ENCODE measurements at regions not wholly inside any gene's neighbourhood (a gene's known extent, or its start where the extent isn't known, plus 50 kb on each side); places are given as distances from the start of the nearest gene placed in this dataset.

GRCh38 chr5:98492258-98492657 is 281.2 kb upstream of the RGMB start:
- no peak overlapping the region for H2AFZ ChIP-seq (ENCODE audit: low read depth, low read length)
- no peak for TF ChIP-seq SMC3 (conservative IDR thresholded peaks at IDR 0.05; ENCODE audit: poor library complexity)
- TF ChIP-seq REST (IDR thresholded peaks at IDR 0.05; ENCODE audit: borderline replicate concordance), result no peak
- no peak for TF ChIP-seq MXI1 (conservative IDR thresholded peaks at IDR 0.05; ENCODE audit: poor library complexity, severe bottlenecking)
- no peak for TF ChIP-seq CTCF (IDR thresholded peaks at IDR 0.05; ENCODE audit: poor library complexity, severe bottlenecking)
- no peak for TF ChIP-seq EP300 (conservative IDR thresholded peaks at IDR 0.05; ENCODE audit: poor library complexity, severe bottlenecking)
- no peak for TF ChIP-seq POLR2AphosphoS5 (IDR thresholded peaks at IDR 0.05)
- no peak for TF ChIP-seq EZH2 (IDR thresholded peaks at IDR 0.05; ENCODE audit: borderline replicate concordance, insufficient read depth, low read length, poor library complexity, severe bottlenecking)
- TF ChIP-seq RAD21 (conservative IDR thresholded peaks at IDR 0.05), result no peak
- no peak for TF ChIP-seq TAF1 (IDR thresholded peaks at IDR 0.05; ENCODE audit: low read depth)
- H3F3A ChIP-seq (ENCODE audit: insufficient read depth, low read length, poor library complexity, severe bottlenecking), result no peaks in the 10 kb centered on the region

GRCh38 chr5:98497418-98497817 is 276.0 kb upstream of the RGMB start:
- Histone ChIP-seq H3K4me3 (ENCODE audit: low read length) (no peak overlapping the region), H3K36me3 (ENCODE audit: insufficient read depth, low read length) (no peaks in the 10 kb centered on the region), H3K27ac (ENCODE audit: low read length) (no peak overlapping the region), H4K20me1 (ENCODE audit: insufficient read depth) (no peaks in the 10 kb centered on the region), H3F3A (ENCODE audit: insufficient read depth, low read length, poor library complexity, severe bottlenecking) (peaks cover 3% of the 10 kb centered on the region), H3K4me2 (ENCODE audit: low read length) (no peak overlapping the region), H3K9me3 (ENCODE audit: low read length) (peaks cover under 1% of the 10 kb centered on the region), H3K27me3 (ENCODE audit: insufficient read depth, low read depth, low read length) (no peaks in the 10 kb centered on the region), H2AFZ (ENCODE audit: low read depth, low read length) (no peak overlapping the region), H3K79me2 (replicated peaks; ENCODE audit: insufficient read depth, low read length) (no peaks in the 10 kb centered on the region), H3K9ac (ENCODE audit: low read length) (no peak overlapping the region), H3K9me2 (ENCODE audit: insufficient read depth, low read length) (no peaks in the 10 kb centered on the region)
- TF ChIP-seq MXI1 (conservative IDR thresholded peaks at IDR 0.05; ENCODE audit: poor library complexity, severe bottlenecking) (no peak), RAD21 (conservative IDR thresholded peaks at IDR 0.05) (no peak), TAF1 (IDR thresholded peaks at IDR 0.05; ENCODE audit: low read depth) (no peak), CTCF (IDR thresholded peaks at IDR 0.05; ENCODE audit: poor library complexity, severe bottlenecking) (no peak), SMC3 (conservative IDR thresholded peaks at IDR 0.05; ENCODE audit: poor library complexity) (no peak), EZH2 (IDR thresholded peaks at IDR 0.05; ENCODE audit: borderline replicate concordance, insufficient read depth, low read length, poor library complexity, severe bottlenecking) (no peak), REST (IDR thresholded peaks at IDR 0.05; ENCODE audit: borderline replicate concordance) (no peak), POLR2AphosphoS5 (IDR thresholded peaks at IDR 0.05) (no peak), EP300 (conservative IDR thresholded peaks at IDR 0.05; ENCODE audit: poor library complexity, severe bottlenecking) (no peak)

More at GRCh38 chr5:98492258-98492657, 281.2 kb upstream of the RGMB start:
- Histone ChIP-seq H3K4me2 (ENCODE audit: low read length) (no peak overlapping the region), H3K9me3 (ENCODE audit: low read length) (peaks cover 2% of the 10 kb centered on the region), H3K79me2 (replicated peaks; ENCODE audit: insufficient read depth, low read length) (no peaks in the 10 kb centered on the region), H3K4me3 (ENCODE audit: low read length) (no peak overlapping the region), H4K20me1 (ENCODE audit: insufficient read depth) (no peaks in the 10 kb centered on the region), H3K36me3 (ENCODE audit: insufficient read depth, low read length) (no peaks in the 10 kb centered on the region), H3K9ac (ENCODE audit: low read length) (no peak overlapping the region), H3K27me3 (ENCODE audit: insufficient read depth, low read depth, low read length) (no peaks in the 10 kb centered on the region), H3K27ac (ENCODE audit: low read length) (no peak overlapping the region), H3K9me2 (ENCODE audit: insufficient read depth, low read length) (no peaks in the 10 kb centered on the region)
